Amygdala (tissue), 56 donors: ENCODE measurements at regions not wholly inside any gene's neighbourhood (a gene's known extent, or its start where the extent isn't known, plus 50 kb on each side); places are given as distances from the start of the nearest gene placed in this dataset.

Experiments used
- DNase-seq, 56 donors: peaks; one replicate each; lab custom pipeline; 2025; lab: John Stamatoyannopoulos, UW

DNA sequence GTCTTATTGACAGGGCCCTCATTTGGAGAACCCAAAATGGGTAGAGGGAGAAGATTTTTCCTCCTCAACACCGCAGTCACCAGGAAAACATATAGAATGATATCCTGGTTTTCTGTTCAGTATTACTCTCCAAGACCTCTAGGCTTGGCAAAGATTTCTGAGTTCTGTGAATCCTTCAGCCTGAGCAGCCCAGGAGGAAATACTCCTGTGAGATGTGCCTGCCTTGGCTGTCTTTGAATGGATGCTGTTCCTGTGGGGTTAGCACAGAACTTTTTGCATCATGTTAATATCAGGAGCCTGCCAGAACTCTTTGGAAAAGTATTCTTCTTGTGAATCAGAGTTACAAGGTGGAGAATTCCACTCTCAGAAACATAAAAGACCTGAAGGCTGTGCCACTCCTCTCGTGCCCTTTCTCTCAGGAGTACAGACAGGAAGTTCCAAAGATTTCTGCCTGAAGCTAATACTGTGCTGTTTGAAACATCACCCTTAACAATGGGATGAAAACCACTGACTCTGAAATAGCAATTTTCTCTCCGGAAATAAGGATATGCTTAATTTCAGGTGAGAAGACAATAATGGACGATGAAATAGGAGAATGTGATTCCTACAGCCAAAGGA is 520.1 kb upstream of the NBEA start:
- no peak for DNase-seq

DNA sequence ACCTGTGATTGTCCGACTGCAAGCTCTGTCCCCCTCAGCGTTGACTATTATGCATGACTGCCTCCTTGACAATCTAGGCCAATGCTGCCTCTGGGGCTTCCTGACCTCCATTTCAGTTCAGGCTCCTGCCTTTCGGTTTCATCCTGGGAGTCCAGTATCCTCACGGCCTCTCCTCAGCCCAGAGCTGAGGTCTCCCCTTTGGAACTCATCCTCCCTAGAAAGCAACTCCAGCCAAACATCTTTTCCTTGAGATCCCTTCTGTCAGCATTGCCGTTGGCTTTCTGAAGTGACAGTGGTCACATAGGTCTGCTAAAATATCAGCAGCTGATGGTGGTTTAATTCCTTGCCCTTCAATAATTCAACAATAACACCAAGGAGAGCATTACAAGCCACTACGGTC is 519.1 kb upstream of the NBEA start:
- no peak for DNase-seq

DNA sequence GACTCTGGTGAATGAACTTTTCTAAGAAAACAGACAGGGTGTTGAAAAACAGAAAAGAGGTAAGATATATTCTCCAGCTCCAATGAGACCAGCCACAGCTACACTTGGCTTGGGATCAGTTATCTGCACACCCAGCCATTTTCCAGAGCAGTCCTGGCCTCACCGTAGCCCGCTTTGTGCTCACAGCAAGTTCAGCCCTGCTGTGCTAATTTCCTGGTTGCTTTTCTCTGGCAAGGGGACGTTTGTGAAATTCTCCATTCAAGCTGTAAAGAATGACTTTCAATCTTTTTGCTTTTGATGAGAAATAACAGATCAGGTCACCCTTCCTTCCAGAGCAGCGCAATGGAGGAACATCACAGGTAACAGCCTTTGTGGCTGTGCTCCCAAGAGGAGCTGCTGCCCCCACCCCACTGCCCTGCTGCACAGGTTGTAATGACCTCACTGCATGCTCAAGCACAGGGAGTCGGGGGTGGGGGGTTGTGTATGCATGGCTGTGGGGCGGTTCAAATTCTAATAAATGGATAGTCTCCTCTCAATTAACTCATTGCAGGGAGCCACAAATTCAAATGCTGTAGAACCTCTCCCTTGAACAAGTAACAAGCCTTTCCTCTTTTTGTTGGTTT is 516.6 kb upstream of the NBEA start:
- DNase-seq = no peak

DNA sequence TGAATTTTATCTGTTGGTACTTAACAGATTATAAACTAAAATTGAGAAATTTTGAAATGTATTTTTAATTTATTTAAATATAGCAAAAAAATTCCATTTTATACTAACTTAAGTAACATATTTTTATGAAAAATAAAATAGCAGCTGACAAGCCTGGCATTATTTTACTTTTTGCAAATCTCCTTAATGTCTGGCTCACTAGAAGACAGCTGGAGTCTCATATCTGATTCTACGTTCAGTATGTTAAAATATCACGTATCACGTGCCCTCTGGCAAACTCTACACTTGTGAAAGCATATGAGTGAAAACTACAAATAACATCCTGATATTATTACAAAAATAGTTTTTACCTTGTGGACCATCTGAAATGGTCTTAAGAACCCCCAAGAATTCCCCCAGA is 513.2 kb upstream of the NBEA start:
- no peak for DNase-seq

DNA sequence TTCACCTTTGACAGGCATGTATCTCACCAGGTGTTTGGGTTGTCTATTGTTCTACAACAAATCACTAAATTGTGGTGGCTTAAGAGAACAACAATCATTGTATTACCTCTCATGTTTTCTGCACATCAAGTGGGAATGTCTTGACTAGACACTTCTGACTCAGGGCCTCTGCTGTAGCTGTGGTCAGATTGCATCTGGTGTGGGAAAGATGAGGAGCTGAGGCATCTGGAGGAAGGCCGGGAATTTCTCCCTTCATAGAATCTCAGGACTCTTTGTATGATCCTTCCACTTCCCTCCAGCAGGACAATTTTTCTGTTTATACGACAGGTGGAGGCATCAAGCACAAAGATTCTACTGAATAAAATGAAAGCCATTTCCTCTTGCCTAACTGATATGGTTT is 511.8 kb upstream of the NBEA start:
- no peak for DNase-seq

DNA sequence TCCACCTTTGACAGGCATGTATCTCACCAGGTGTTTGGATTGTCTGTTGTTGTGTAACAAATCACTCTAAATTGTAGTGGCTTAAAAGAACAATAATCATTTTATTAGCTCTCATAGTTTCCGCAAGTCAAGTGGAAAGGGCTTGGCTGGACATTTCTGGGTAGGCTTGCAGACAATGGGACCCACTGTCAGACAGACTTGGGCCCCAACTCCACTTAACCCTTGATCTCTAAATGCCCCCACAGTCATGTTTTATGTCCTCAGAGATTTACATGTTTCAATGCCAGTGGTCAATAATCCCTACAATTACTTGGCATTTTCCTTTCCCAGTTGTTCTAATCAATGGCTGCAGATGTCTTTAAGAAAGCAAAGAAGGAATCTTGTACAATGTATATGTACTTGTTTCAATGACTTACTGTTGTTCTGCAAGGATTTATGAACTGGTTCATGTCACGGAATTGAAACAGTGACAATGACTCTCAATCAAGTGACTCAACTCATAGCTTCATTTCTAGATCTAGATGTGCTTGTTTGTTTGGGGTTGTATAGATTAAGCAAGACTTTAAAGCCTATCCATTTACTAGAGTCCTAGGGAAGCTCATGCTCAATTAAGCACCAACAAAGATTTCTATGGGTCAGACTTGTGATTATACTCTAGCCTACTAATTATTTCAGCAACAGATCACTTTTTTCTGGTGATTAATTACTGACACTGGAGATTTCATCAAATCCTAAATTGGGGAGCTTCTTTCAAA is 510.1 kb upstream of the NBEA start:
- DNase-seq = no peak

DNA sequence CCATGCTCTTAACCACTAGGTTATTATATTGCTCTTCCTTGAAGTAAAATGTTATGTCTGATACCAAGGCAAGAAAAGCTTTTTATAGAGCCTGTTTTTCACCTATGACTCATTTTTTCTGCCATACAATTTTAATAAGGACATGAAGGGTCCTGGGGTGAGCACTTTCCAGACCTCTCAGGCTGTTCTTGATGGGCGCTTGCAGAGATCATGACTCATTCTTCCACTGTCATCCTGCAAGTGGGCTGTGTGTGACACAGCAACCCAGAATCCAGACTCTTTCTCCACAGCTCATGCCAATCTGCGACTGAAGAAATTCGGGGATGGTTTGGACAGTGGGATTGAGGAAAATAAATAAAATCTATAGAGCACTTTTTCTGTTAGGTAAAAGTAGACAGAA is 506.7 kb upstream of the NBEA start:
- no peak for DNase-seq

DNA sequence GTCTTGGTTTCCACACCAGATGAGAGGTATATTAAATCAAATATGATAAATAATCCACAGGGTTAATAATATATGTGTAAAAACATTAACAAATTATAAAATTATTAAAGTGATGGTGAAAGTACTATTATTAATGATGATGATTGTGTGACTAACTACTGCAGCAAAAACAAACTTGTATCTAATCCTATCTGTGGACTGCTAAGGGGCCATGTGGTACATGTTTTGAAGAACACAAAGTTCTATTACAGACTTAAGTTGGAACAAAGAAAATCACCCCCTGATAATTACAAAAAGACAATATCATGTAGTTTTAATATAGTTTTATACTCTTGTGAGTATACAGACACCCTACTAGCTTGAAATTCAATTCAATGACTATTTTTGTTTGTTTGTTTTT is 504.2 kb upstream of the NBEA start:
- no peak for DNase-seq

DNA sequence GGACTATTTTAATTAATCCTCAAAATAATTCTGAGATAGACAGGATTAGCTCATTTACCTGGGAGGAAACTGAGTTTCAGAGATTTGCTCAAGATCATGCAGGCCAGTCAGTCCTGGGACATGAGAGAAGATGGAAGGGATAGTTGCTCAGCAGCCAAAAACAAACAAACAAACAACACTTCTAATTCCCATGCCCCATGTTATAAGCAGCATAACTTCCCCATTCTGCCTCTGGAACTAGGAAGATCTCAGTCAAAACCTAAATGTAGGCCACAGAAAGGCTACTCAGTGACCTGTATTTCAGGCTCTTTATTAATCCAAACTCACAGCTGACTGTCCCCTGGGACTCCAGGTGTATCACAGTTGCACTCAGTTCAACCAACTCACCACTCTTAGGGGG is 489.2 kb upstream of the NBEA start:
- no peak for DNase-seq

DNA sequence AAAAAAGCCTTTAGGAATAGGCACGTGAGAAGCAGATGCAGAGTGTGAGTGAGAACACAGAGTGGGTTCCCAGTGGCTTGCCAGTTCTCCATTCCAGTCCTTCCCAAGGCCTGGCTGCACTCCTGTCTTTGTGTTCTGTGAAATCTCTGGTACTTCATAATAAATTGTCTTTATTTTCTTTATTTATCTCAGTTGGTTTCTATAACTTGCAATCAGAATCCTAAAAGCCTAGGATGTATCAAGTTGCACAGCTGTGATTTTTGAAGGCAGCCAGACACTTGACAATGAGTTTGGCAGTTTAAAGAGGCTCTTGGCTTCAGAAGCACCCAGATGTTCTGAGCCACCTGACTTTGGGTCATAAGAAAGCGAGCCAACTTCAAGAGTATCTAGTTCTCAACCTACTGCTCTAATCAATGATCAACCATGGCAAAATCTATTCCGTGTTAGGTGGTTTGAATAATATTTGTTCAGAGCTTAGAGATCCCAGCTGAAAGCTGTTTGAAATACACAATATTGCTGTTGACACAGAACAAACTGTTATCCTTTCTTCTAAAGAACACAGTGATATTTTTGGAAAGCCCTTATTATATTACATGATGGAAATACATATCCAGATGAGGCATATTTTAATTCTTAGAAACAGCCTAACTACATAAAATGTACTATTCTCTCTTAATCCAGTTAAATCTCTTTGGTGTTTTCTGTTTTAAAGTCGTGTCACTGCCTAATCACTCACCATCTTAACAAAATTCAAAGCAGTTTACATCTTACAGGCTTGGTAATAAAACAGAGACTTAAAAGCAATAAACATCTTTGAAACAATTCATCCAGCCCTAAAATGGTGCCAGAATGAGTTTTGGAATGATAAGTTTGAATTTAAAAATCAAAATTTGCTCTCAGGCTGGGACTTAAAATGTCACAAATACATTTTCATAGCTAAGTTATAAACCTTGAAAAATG is 483.0 kb upstream of the NBEA start:
- DNase-seq = no peak

DNA sequence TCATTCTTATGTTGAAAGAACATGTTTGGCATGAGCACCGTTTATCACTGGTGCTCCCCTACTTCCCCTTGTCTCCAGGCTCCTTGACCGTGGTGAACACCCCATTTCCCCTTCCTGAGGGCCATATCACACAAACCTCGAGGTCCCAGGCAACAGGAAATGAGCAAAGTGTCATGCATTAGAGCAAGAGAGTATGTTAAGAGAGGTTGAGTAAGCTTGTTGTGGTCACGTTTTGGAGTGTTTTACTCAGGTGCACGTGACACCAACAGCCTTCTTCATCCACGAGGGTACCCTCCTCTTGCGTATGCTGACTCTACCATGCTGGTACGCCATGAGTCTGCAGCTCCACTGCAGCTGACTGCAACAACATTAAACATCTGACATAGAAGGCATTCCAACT is 482.2 kb upstream of the NBEA start:
- DNase-seq = no peak

DNA sequence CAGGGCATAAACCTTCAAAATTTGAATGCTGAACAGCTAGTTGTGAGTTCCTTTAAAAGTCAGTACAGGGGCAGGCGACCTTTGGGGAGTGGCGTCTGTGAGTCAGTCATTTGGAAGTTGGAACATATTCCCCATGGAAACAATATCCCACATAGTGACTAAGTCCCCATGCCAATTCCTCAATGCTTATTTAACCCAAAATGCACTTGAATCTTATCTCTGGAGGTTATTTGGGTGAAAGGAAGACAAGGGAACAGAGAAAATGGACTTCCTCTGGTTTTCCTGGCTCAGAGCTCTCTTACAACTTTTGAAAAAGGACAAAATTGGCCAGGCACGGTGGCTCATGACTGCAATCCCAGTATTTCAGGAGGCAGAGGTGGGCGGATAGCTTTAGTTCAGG is 479.2 kb upstream of the NBEA start:
- no peak for DNase-seq

DNA sequence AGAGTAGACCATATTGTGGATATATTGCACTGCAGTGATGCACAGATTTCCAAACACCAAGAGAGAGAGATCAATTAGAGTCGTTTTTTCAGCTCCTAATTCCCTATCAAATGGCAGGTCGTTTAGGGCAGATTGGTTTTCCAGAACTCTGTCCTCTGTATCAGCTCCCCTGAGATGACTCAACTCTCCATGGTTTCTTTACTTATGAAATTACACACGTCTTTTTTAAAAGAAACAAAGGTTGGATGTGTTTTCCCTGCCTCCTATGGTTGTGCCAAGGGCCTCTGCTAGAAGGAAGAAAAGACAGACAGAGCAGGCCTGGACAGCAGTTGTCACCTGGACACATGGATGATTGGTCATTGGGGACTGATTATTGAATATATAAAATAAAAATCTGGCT is 478.1 kb upstream of the NBEA start:
- DNase-seq = no peak

DNA sequence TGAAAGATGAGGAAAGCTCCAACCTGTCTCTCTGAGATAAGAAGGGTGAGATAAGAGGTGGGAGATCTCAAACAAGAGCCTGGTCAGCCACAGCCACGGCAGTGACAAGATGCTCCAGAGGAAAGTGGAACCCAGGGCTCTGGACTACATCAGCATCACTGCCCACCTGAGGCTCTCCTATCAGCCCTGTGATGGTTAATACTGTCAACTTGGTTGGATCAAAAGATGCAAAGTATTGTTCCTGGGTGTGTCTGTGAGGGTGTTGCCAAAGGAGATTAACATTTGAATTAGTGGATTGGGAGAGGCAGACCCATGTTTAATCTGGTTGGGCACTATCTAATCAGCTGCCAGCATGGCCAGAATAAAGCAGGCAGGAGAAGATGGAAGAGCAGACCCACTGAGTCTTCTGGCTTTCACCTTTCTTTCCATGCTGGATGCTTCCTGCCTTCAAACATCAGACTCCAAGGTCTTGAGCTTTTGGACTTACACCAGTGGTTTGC is 476.6 kb upstream of the NBEA start:
- no peak for DNase-seq

DNA sequence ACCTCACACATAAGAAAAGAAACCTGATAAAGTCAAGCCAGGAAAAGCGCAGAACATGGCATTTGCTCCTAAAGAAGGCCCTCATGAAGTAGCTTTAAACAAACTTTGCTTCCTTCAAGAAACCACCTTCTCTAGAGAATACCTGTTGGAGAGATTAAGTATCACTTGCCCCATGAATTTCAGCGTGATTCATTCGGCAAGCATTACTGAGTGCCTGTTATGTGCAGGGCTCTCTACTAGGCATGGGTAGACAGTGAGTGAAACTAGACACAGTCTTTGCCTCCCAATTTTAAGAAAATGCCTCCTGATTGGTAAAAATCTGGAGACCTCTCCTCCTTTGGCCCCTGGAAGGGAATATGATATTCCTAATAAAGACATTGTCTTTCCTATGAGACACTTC is 475.8 kb upstream of the NBEA start:
- DNase-seq = no peak

DNA sequence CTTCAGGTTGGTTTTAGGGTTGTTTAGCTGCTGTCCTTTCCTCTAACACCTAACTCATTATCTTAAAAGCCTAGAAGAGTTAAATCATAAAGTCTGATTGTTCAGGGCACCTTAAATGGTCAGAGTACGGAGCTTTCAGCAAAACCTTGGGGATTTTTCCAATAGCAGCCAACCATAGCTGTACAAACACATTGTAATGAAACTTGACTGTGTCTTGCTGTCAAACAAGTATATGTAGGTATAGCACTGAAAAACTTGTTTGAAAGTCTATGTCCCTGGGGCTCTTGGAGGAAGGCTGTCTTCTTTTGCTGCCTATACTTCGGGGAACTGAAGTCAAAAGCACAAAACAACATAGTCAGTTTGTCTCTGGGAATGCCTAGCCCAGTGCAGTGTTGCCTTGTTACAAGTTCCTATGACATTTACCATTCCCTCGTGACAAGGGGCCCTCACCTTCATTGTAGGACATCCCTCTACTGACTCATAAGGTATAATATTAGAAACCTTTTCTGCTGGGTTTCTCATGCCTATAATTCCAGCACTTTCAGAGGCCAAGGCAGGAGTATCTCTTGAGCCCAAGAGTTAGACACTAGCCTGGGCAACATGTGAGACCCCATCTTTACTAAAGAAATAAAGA is 474.5 kb upstream of the NBEA start:
- DNase-seq = no peak

DNA sequence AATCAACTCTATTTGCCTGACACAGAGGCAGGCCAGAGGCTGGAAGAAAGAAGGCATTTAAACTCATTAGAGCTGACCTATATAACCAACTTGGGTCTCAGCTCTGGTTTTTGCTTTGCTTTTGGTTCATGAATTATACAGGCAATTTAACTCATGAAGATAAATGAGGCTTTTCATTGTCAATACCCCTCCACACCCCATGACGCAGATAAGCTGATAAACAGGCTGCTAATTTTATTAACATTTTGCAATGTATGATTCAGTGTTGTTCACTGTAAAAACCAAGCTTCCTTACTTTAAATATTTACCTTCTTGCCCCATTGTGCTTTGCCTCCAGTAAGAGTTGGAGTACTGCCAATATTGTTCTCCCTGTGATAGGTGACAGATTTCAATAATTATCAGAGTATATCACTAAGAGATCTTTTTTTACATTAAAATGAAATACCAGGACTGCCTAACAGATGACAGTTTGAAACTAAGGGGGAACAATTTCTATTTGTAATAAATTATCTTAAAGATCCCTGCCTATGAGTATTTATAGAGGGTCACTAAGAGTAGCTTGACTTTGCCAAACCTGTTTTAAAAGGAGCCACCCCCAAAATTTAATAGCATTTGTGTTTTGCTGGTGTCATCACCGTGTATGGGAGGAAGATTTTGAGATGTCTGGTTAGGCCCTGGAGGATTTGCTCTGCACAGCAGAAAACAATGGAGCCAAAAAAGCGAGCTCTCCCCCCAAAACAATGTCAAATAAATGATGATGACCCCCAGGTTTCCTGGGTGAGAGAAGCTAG is 472.7 kb upstream of the NBEA start:
- no peak for DNase-seq

DNA sequence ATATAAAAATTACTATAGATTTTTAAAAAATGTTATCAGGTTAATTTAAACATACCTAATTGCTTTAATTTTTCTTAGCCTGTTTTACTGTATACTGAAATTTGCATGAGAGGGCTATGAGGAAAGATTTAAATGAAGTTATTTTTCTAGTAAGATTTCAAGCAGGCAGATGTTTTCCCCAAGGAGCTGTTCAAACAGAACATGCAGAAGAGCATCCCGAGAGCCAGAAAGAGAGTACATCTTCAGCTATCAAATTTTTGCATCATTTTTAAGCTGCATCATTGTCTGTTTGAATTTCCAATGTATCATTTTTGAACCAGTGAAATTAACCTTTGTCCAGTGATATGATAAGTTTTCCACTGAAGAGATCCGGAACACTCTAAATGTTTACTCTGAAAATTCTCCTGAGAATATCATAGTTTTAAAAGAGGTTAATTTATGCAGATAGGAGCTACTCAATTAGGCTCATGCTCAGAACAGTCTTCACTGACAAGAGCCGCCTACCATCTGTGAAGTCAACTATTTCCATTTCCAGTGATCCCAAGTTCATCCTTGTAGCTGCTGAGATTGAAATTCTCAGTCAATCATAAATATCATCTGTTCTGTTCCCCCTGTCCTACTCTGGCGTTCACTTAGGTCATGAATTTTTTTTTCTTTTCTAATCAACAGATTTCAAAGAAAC is 467.7 kb upstream of the NBEA start:
- DNase-seq = no peak

DNA sequence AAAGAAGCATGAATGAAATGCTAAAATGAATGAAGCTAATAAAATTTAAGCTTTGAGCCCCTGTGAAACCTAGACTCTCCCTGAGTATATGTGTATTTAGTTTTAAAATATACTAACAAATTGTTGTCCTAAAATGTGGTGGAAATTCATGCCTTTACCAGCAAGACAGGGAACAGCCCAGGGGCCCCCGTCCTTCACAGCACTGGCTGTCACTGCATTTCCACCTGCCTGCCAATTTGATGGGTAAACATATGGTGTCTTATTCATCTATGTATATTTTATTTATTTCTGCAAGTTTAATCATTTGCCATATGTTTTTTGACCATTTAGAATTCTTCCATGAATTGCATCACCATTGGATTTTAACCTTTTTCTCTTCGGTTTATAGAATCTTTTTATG is 463.7 kb upstream of the NBEA start:
- no peak for DNase-seq
